Effector memory CD4-positive, alpha-beta T cell (primary cell): ENCODE measurements at regions not wholly inside any gene's neighbourhood (a gene's known extent, or its start where the extent isn't known, plus 50 kb on each side); places are given as distances from the start of the nearest gene placed in this dataset.

Experiments used
- DNase-seq, 3 donors: peaks; one replicate each; pipeline ENCODE4 v3.0.0-alpha.2; 2020
- H3K27ac ChIP-seq: 2 replicates; pipeline ENCODE4 v1.7.0; 2013; ENCODE audit warnings: mild to moderate bottlenecking, low read length, moderate library complexity; ENCODE audit not compliant: insufficient read depth, poor library complexity, severe bottlenecking
- H3K27me3 ChIP-seq: replicated peaks from 2 replicates; pipeline ENCODE4 v1.7.0; 2013; ENCODE audit warnings: mild to moderate bottlenecking, low read length; ENCODE audit not compliant: insufficient read depth, control insufficient read depth, poor library complexity, severe bottlenecking
- H3K36me3 ChIP-seq: 2 replicates; pipeline ENCODE4 v1.7.0; 2013; ENCODE audit warnings: mild to moderate bottlenecking, low read length, moderate library complexity; ENCODE audit not compliant: control insufficient read depth, insufficient read depth
- H3K4me1 ChIP-seq: 2 replicates; pipeline ENCODE4 v1.7.0; 2013; ENCODE audit warnings: low read length, mild to moderate bottlenecking; ENCODE audit not compliant: control insufficient read depth, insufficient read depth, poor library complexity, severe bottlenecking
- H3K4me3 ChIP-seq: 2 replicates; pipeline ENCODE4 v1.7.0; 2013; ENCODE audit warnings: low read length, low read depth, mild to moderate bottlenecking; ENCODE audit not compliant: insufficient read depth, poor library complexity, severe bottlenecking
- H3K9me3 ChIP-seq: 2 replicates; pipeline ENCODE4 v1.7.0; 2013; ENCODE audit warnings: mild to moderate bottlenecking, low read length, moderate library complexity; ENCODE audit not compliant: control insufficient read depth

GRCh38 chrX:4150259-4150658 is 436.8 kb upstream of the PRKX start:
- H3K27ac ChIP-seq, result no peak overlapping the region
- H3K36me3 ChIP-seq, result no peaks in the 10 kb centered on the region
- H3K4me1 ChIP-seq, result no peaks in the 10 kb centered on the region
- DNase-seq, result no peak
- H3K27me3 ChIP-seq, result no peaks in the 10 kb centered on the region
- no peak overlapping the region for H3K4me3 ChIP-seq
- no peaks in the 10 kb centered on the region for H3K9me3 ChIP-seq

GRCh38 chrX:4129626-4130025 is 416.2 kb upstream of the PRKX start:
- H3K9me3 ChIP-seq, result no peaks in the 10 kb centered on the region
- H3K27ac ChIP-seq, result no peak overlapping the region
- no peak for DNase-seq
- H3K4me1 ChIP-seq, result no peaks in the 10 kb centered on the region
- H3K36me3 ChIP-seq, result no peaks in the 10 kb centered on the region
- no peaks in the 10 kb centered on the region for H3K27me3 ChIP-seq
- H3K4me3 ChIP-seq, result no peak overlapping the region

GRCh38 chrX:4118666-4119530 is 405.4 kb upstream of the PRKX start:
- H3K27ac ChIP-seq, result no peak overlapping the region
- H3K27me3 ChIP-seq, result no peaks in the 10 kb centered on the region
- no peak overlapping the region for H3K4me3 ChIP-seq
- no peak for DNase-seq
- no peaks in the 10 kb centered on the region for H3K9me3 ChIP-seq
- H3K36me3 ChIP-seq, result no peaks in the 10 kb centered on the region
- H3K4me1 ChIP-seq, result no peaks in the 10 kb centered on the region

GRCh38 chrX:4110964-4111363 is 397.5 kb upstream of the PRKX start:
- DNase-seq, result no peak
- Histone ChIP-seq H3K27me3 (no peaks in the 10 kb centered on the region), H3K4me1 (no peaks in the 10 kb centered on the region), H3K27ac (no peak overlapping the region), H3K36me3 (no peaks in the 10 kb centered on the region), H3K9me3 (no peaks in the 10 kb centered on the region), H3K4me3 (no peak overlapping the region)

- Histone ChIP-seq H3K36me3 (no peaks in the 10 kb centered on the region), H3K27ac (no peak overlapping the region), H3K27me3 (no peaks in the 10 kb centered on the region), H3K9me3 (no peaks in the 10 kb centered on the region), H3K4me3 (no peak overlapping the region), H3K4me1 (no peaks in the 10 kb centered on the region)
- DNase-seq, result no peak
Observed at GRCh38 chrX:4094926-4095325, 381.5 kb upstream of the PRKX start.

- Histone ChIP-seq H3K4me1 (no peaks in the 10 kb centered on the region), H3K9me3 (no peaks in the 10 kb centered on the region), H3K27me3 (no peaks in the 10 kb centered on the region), H3K36me3 (no peaks in the 10 kb centered on the region), H3K4me3 (no peak overlapping the region), H3K27ac (no peak overlapping the region)
- DNase-seq, result no peak
Observed at GRCh38 chrX:4091046-4091760, 377.8 kb upstream of the PRKX start.

GRCh38 chrX:4059893-4060292 is 346.4 kb upstream of the PRKX start:
- no peak for DNase-seq
- H3K4me1 ChIP-seq, result no peaks in the 10 kb centered on the region
- no peaks in the 10 kb centered on the region for H3K9me3 ChIP-seq
- H3K27ac ChIP-seq, result no peak overlapping the region
- H3K36me3 ChIP-seq, result no peaks in the 10 kb centered on the region
- H3K4me3 ChIP-seq, result no peak overlapping the region
- no peaks in the 10 kb centered on the region for H3K27me3 ChIP-seq

- Histone ChIP-seq H3K27me3 (no peaks in the 10 kb centered on the region), H3K4me3 (no peak overlapping the region), H3K36me3 (no peaks in the 10 kb centered on the region), H3K9me3 (no peaks in the 10 kb centered on the region), H3K4me1 (no peaks in the 10 kb centered on the region), H3K27ac (no peak overlapping the region)
- no peak for DNase-seq
Observed at GRCh38 chrX:4043951-4044350, 330.5 kb upstream of the PRKX start.

GRCh38 chrX:4035874-4036273 is 322.4 kb upstream of the PRKX start:
- no peaks in the 10 kb centered on the region for H3K9me3 ChIP-seq
- no peak overlapping the region for H3K4me3 ChIP-seq
- no peaks in the 10 kb centered on the region for H3K4me1 ChIP-seq
- DNase-seq, result no peak
- no peaks in the 10 kb centered on the region for H3K27me3 ChIP-seq
- H3K27ac ChIP-seq, result no peak overlapping the region
- no peaks in the 10 kb centered on the region for H3K36me3 ChIP-seq

GRCh38 chrX:4028151-4028550 is 314.7 kb upstream of the PRKX start:
- Histone ChIP-seq H3K27me3 (no peaks in the 10 kb centered on the region), H3K9me3 (no peaks in the 10 kb centered on the region), H3K4me3 (no peak overlapping the region), H3K36me3 (no peaks in the 10 kb centered on the region), H3K27ac (no peak overlapping the region), H3K4me1 (no peaks in the 10 kb centered on the region)
- DNase-seq, result no peak
